HG03135 (cell line): ENCODE measurements at regions not wholly inside any gene's neighbourhood (a gene's known extent, or its start where the extent isn't known, plus 50 kb on each side); places are given as distances from the start of the nearest gene placed in this dataset.

Experiments
- ATAC-seq: cut with Tn5 transposase; IDR thresholded peaks from one replicate; pipeline ENCODE4 v1.9.1; 2021; ENCODE audit warnings: mild to moderate bottlenecking, moderate library complexity; ENCODE audit not compliant: unreplicated experiment

DNA sequence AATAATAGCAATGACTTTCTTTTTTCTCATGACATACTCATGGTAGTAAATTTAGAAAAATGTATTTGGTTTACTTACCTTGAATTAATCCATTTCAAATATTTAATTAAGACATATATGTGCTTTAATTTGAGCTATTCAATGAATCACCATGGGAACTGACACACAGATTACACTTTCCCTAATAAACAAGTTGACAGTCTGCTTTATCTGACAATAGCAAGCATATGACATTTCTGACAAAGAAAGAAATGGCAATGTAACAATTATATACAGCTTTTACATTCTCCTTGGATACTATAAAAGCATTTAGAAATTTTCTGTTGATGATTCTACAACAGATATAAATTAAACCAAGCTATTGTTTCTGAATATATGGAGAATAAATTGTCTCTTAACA, 382.5 kb downstream of the CYLC2 start:
- no peak for ATAC-seq

DNA sequence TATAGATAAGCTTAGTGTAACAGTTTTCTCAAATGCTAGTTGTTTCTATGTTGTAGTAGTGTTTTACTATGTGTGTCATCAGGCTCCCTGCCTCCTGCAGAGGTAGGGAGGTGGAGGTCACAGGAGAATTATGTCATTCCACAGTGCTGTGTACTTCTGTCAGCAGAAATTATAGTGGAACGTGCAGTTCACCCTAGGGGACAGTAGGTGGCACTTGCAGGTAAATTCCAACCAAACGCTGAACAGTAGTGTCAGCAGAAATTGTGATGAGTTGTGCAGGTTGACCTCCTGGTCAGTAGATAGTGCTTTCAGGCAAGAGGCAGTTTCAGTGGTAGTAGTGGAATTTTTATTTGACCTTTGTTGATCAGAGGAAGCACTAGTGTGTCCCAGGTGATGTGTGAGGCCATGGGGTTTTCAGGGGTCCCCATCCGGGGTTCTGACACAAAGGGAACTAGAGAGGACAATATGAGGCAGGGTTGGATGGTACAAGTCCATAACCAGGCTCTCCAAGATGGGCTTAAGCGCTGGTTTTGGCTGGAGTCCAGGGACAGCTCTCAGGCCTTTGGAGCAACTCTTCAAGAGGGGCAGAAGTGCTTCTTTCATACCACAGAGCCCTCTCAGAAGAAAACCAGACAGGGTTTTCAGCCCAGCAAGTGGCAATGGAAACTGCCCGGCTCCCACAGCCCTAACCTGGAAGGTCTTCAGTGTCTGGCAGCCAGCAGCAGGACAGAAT, 402.9 kb downstream of the CYLC2 start:
- ATAC-seq = peak; percentile 97

DNA sequence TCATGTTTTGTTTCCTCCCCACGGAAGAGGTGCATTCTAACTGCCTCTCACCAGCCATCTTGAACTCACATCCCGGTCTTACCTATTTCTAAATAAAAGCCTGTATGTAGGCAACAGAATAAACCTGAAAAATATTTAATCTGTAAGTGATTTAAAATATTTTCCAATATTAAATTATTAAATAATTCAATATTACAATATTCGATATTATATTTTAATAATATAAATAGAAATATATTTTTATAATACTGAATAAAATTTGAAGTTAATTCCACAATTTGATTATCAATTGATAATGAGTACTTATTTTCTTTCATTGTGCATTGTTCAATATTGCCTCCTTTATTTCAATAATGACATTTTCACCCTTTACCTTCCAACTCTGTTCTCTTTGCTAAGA, 404.4 kb downstream of the CYLC2 start:
- ATAC-seq = no peak

- no peak for ATAC-seq
These were observed 412.1 kb downstream of the CYLC2 start for GRCh38 chr9:103407260-103407659.

DNA sequence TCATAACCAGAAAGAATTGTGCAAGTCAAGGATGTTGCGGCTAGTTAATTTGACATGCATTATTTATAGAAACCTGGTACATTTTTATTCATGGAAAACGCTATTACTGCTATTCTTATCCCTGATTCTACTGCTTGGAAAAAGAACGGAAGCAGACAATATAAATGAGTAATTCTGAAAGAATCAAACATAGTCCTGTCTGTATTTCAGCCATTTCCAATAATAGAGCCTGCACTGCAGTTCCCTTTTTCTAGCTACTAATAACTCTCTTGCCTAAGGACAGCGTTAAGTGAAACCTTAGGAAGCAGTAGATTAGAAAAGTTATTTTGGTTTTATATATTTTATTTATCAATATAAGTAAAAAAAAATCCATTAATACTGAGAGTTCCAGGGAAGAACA, 414.9 kb downstream of the CYLC2 start:
- ATAC-seq = no peak

DNA sequence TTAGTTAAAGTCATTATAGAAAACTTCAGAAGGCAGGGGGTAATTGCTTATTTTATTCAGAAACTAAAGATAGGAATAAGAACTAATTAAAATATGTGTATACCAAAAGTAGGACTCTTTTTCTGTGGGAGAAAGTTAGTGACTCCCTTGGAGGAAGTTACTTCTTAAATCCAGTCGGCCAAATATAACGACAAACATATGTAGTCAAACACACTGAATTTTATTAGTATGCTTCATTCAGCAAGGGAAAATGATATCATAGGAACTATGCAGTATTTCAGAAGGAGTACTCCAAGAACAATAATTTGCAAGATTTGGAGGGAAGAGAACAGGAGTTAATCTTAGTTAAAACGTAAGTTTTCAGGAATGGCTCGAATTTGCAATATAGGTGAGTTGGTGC, 432.6 kb downstream of the CYLC2 start:
- ATAC-seq = no peak

- ATAC-seq = no peak
These were observed 435.3 kb downstream of the CYLC2 start for GRCh38 chr9:103430469-103430868.

DNA sequence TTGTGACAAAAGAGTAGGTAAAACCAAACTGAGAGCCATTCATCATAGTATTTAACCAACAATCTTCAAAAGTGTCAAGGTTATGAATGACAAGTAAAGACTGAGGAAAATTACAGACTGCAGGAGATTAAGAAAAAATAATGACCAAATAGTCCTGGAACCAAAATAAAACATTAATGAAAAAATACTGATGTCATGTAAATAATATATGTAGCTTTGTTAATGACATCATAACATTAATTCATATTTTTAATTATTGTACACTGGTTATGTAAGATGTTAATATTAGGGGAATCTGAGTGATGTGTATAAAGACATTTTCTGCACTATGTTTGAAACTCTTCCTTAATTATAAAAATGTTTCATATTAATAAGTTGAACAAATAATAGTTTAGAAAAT, 436.7 kb downstream of the CYLC2 start:
- ATAC-seq = no peak

DNA sequence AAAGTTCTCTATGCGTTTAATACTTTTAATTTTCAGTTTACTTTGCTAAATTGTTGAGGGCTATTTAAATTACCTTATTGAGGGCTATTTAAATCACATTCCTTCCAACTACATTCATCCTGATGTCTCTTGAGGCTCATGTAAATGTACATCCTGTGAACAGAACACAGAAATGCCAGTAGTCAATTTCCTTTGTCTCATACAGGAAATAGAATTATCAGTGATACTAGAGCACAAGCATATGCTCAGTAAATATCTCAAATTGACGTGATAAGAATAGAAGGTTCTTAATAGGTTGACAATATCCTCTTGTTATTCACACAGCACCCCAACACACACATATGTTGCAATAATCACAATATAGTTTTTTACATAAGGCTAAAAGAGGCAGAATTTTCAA, 449.0 kb downstream of the CYLC2 start:
- ATAC-seq = no peak

DNA sequence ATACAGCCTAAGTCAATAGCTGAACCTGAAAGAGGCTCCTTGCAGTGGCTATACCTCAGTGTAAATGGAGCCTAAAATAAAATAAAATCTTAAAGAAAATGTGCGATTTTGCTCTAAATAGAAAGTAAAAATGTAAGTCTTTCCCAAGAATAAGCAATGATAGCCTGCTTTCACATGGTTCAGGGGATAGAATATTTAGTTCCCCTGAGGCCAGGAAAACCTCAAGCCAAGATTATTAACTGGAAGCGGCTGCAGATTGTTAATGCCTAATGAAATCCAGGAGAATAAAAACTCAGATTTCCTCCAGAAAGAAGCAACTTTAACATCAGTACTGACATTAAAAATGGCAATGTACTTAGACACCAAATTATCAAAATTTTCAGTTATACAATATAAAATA, 463.7 kb downstream of the CYLC2 start:
- ATAC-seq = no peak

DNA sequence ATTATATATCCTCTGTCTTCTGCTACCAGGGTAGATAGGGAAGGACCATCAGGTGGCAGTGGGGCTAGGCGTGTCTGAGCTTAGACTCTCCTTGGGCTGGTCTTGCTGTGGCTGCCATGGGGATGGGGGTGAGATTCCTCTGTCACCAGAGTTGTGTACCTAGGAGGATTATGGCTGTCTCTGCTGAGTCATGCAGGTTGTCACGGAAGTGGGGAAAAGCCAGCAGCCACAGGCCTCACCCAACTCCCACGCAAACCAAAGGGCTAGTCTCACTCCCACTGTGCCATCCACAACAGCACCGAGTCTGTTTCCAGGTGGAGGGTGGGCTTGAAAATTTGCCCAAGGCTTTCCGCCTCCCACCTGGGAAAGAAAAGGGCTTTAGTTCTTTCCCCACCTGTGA, 476.1 kb downstream of the CYLC2 start:
- no peak for ATAC-seq

DNA sequence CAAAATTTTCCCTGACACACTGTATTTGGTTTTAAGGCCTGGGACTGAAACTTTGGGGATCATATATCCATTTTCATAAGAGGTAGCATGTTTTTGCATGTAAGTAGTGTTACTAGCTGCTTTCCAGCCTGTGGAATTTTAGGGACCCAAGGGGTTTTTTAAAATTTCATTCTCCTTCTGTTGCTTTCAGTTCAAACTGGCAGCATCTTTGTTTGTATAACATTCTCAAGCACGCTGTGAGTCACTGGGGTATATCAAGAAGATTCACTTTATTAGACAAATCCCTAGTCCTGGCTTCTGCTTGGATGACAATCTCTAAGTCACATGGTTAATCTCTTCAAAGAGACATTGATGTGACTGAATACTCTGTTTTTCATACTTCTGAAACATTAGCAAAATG, 479.0 kb downstream of the CYLC2 start:
- no peak for ATAC-seq

GRCh38 chr9:103483471-103484096, 488.5 kb downstream of the CYLC2 start:
- ATAC-seq = no peak

DNA sequence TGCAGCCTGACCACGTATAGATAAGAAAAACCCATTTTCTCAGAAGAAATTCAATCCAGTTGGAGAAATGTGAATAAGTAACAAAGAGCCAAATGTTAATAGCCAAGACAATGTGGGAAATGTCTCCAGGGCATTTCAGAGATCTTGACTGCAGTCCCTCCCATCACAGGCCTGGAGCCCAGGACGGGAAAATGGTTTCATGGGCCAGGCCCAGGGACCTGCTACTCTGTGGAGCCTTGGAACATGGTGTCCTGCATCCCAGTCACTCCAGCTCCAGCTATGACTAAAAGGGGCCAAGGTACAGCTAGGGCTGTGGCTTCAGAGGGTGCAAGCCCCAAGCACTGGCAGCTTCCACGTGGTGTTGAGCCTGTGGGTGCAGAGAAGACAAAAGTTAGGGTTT, 490.0 kb downstream of the CYLC2 start:
- no peak for ATAC-seq

GRCh38 chr9:103514767-103515166, 519.6 kb downstream of the CYLC2 start:
- no peak for ATAC-seq

DNA sequence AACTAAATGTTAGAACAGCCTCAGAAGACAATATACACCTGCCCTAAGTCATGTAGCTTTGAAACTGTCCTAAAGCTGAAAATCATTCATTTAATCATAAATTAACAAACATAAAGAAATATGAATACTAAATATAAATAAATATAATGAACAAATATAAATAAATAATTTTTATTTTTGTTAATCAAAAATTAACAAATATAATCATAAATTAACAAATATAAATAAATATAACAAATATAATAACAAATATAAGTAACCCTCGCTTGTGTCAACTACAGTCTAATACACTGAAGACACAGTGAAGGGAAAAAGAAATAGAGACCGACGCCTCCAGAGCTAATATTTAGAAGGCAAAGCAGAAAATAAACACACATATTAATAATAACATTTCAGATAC, 527.3 kb downstream of the CYLC2 start:
- ATAC-seq = no peak

GRCh38 chr9:103530934-103531333, 535.8 kb downstream of the CYLC2 start:
- ATAC-seq = no peak

GRCh38 chr9:103533318-103533717, 538.2 kb downstream of the CYLC2 start:
- ATAC-seq = no peak

- ATAC-seq = no peak
These were observed 542.3 kb downstream of the CYLC2 start for GRCh38 chr9:103537426-103537825.

DNA sequence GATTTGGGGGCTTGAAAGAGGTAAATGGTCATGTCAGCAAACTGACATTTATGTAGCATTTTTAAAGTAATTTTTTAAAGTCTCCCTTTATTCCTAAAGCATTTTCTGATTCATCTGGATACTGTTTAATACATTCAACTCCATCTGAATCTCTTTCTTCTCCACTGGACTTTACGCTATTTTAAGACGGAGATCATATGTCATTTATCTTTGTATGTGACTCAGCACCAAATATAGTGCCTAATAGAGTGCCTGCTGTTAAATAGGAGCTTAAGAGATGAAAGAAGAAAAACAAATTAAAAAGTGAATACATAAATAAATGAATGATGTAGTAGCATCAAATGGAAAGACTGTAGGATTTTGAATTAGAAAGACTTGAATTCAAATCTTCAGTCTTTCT, 548.8 kb upstream of the SMC2 start:
- no peak for ATAC-seq

- ATAC-seq = no peak
These were observed 541.4 kb upstream of the SMC2 start for GRCh38 chr9:103552712-103553111.

DNA sequence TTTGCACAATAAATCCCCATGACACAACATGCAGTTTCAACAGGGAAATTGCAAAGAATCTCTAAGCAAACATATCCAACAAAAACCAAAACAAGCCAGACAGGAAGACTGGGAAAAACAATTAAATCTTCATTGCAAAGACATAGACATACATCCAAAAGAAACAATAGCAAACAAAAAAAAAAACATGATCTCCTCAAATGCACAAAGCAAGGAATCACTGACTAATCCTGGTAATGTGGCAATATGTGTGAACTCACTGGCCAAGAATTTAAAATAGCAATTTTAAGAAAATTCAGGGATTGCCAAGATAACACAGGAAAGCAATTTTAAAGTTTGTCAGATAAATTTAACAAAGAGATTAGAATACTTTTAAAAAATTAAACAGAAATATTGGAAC, 520.1 kb upstream of the SMC2 start:
- no peak for ATAC-seq

DNA sequence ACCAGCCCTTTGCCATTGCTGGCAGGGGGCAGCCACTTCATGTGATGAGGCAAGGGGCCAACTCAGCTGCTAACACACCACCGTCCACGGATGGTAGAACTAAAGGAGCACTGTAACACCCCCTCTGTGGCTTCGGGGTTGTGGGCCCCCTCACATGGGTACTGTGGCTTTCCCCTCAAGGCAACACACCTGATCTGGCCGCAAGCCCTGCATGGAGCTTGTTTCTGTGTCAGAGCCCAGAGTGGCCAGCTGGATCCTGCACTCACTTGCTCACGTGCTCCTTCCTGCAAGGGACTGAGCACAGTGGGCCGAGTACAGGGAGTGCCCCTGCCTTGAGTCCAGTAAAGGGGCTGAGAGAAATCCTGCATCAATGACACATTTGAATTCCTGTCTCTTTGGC, 507.4 kb upstream of the SMC2 start:
- ATAC-seq = no peak
